NCI-H510A treated with DMSO at 0.1 percent for 48 hours (cell line): ENCODE measurements at regions not wholly inside any gene's neighbourhood (a gene's known extent, or its start where the extent isn't known, plus 50 kb on each side); places are given as distances from the start of the nearest gene placed in this dataset.

Experiments used
- DNase-seq: peaks from one replicate; lab custom pipeline; 2025; lab: John Stamatoyannopoulos, UW

- no peak for DNase-seq
These were observed 277.0 kb upstream of the MTPN start for GRCh38 chr7:136254148-136254547.

DNA sequence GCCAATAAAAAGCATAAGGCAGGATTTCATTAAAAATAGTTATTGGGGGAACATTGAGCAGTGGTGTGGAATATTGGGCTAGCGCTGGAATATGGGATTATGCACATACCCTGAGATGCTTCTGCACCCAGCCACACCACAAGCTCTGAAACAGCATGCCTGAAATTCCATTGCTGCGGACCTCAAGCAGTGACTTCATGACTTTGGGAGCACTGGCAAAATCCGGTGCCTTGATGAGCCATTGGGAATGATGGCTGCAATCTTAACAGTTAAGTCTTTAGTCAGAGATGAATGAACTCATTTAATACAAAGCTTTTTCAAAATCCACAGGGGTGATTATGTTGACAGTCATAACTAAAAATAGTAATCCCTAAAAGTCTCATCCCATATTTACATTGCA, 274.7 kb upstream of the MTPN start:
- DNase-seq, result no peak

- no peak for DNase-seq
These were observed 270.1 kb upstream of the MTPN start for GRCh38 chr7:136247211-136247610.

GRCh38 chr7:136245327-136246004, 268.3 kb upstream of the MTPN start:
- DNase-seq, result no peak

- no peak for DNase-seq
These were observed 256.9 kb upstream of the MTPN start for GRCh38 chr7:136234040-136234439.

DNA sequence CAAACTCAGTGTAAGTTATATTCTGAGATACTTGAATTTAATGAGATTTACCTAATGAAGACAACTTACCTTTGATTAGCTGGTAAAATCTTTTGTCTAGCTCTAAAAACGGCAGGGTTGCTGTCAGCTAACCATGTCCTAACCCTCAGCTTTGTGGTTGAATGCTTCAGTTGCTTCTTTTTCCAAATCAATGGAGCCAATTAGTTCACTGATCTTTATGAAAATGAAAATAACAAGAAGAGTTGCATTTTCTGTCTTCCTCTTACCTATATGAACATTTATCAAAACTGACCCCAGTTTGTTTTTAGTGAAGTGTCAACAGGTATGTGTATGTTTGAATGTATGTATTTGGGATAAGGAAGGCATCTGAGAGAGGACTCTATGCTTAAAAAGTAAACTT, 253.1 kb upstream of the MTPN start:
- DNase-seq, result no peak

GRCh38 chr7:136229790-136230189, 252.6 kb upstream of the MTPN start:
- no peak for DNase-seq

GRCh38 chr7:136228171-136228570, 251.0 kb upstream of the MTPN start:
- no peak for DNase-seq

- no peak for DNase-seq
These were observed 237.2 kb upstream of the MTPN start for GRCh38 chr7:136214356-136214755.

- no peak for DNase-seq
These were observed 235.9 kb upstream of the MTPN start for GRCh38 chr7:136213012-136213411.

DNA sequence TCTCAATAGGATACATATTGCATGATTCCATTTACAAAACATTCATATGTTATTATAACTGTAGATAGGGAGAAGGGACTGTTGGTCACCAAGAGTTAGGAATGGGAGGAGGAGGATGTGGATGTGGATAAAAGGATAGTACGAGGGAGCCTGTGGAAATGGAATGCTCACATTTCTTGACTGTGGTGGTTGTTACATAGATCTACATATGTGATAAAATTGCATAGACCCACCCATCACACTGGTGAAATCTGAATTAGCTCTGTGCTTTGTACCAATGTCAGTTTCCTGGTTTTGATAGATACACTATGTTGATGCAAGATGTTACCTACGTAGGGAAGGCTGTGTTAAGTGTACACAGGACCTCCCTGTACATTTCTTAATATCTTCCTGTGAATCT, 233.5 kb upstream of the MTPN start:
- no peak for DNase-seq

- DNase-seq, result no peak
These were observed 232.9 kb upstream of the MTPN start for GRCh38 chr7:136210079-136210478.

DNA sequence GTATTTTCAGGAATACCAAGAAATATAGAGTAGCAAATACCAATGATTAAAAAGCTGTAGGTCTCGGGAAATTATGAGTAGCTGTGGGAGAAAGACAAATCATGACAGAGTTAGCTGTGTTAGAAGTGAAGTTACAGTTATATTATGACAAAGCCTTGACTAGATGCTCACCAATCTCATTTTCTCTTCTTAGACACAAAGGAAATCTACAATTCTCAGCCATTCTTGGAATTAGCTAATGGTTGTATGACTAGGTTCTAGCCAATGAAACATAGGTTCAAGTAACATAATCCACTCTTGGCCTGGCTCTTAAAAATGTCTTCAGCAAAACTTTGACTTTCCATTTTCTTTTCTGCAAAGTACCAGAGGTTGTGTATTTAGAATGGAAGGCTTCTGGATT, 228.8 kb upstream of the MTPN start:
- no peak for DNase-seq

DNA sequence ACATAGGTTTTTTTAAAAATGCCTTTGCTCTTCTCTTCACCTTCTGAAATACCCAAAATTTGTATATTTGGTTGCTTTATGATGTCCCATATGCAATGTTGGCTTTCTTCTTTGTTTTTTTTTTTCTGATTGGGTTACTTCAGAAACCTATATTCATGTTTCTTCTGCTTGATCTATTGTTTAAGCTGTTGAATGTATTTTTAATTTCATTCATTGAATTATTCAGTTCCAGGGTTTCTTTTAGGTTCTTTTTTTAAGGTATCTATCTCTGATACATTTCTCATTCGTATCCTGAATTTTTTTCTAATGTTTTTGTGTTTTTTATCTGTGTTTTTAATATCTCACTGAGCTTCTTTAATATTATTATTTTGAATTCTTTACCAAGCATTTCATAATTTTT, 221.0 kb upstream of the MTPN start:
- no peak for DNase-seq

- no peak for DNase-seq
These were observed 217.7 kb upstream of the MTPN start for GRCh38 chr7:136194878-136195277.

DNA sequence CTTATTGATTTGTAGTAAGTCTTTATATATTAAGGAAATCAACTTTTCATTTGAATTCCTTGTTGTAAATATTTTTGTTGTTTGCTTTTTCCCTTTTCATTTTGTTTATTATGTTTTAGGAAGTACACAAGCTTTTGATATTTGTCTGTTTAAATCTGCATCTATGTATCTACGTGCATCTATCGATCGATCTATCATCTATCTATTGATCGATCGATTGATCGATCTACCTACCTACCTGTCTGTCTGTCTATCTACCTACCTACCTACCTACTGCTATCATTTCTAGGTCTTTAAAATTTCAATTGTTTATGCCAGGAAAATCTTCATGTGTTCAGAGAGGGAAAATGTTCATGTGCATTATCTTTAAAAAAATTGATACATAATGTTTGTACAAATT, 216.8 kb upstream of the MTPN start:
- DNase-seq, result no peak

DNA sequence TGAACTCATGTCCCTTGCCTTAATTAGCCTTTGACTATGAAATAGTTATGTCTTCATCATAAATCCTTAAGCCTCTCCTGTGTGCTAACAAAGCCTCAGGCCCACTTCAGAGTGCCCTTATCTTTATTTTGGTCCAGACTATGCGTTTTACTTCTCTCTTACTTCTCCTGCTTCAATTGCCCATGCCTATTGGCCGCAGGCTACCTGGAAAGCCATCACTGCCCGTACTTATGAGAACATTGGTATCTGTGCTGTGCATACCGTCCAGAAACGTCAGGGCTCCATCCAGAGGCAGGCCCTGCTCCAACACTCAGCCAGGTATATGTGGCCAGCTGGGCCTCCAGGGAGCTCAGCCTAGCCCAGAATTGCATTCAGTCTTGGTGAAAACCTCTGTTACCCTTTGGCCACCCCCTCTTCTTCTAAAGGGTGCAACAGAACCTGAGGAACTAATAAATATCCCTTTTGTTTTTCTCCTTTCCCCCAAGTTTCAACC, 212.4 kb upstream of the MTPN start:
- DNase-seq, result no peak

DNA sequence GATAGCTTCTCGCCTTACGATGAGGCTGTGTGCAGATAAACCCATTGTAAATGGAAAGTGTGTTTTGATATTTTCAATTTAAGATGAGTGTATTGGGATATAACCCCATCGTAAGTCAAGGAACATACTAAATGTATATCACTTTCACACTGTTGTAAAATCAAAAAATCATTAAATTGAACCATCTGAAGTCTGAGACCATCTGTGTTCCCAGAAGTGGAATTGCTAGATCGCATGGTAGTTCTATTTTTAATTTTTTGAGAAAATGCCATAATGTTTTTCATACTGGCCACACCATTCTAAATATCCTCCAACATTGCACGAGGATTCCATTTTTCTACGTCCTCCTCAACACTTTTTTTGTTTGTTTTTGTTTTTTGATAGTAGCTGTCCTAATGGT, 209.1 kb upstream of the MTPN start:
- DNase-seq, result no peak

DNA sequence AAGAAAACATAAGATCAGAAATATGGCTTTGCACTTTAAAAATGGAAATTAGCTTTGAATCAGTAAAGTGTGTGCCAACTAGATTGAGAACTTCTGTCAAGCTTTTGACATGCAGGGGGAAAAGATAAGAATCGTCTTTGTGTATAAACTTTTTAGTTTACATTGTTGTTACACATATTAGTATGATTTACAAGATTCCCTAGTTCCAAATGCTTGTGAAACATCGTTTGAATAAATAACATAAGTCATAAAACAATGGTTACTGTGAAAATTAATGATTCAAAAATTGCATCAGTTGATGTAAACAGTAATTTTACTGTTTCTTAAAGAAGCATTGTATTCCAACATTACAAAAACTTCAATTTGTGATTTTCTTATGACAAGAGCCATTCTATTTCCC, 207.6 kb upstream of the MTPN start:
- DNase-seq, result no peak

- no peak for DNase-seq
These were observed 206.8 kb upstream of the MTPN start for GRCh38 chr7:136183981-136184380.

- DNase-seq, result no peak
These were observed 203.8 kb upstream of the MTPN start for GRCh38 chr7:136180984-136181383.

GRCh38 chr7:136179851-136180721, 202.9 kb upstream of the MTPN start:
- DNase-seq, result no peak

DNA sequence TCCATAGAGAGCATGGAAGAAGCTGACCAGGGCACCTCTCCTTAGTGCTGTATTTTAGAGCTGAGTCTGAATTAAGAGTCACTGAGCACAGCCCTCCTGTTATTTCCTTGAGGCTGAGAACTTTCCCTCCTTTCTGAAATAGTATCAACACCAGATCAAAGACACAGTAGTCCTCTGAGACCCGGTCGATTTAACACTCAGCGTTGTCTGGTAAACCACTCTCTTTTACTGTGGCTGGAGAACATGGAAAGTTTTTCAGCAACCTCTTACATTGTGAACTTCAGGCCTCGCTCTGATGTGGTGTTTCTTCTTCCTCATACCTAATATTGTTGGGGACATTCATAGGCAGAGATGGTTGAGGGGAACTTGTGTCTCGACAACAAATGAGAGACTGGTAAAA, 202.0 kb upstream of the MTPN start:
- DNase-seq, result no peak
